HepG2 (cell line): ENCODE measurements at regions not wholly inside any gene's neighbourhood (a gene's known extent, or its start where the extent isn't known, plus 50 kb on each side); places are given as distances from the start of the nearest gene placed in this dataset.

Experiments used
- ATAC-seq: fragments of 200-7000 bp; cut with Tn5 transposase; 3 replicates; pipeline ENCODE4 v1.9.1; 2020; ENCODE audit warnings: mild to moderate bottlenecking, moderate library complexity
- BruUV-seq: library from RNA; stranded (reverse); fragments of 400-500 nt; replicated peaks from 2 replicates; lab custom pipeline; 2021; lab: Mats Ljungman, UMichigan
- CTCF ChIA-PET: fragments of 300-600 bp; formaldehyde crosslinking; extraction: SDS; loops from one replicate; lab custom pipeline; 2021; ENCODE audit warnings: low total read pairs, inconsistent platforms, low intra/inter-chr PET ratio; lab: Yijun Ruan, JAX
- POLR2A ChIA-PET: fragments of 350-600 bp; sonication (Branson Sonifier 250); formaldehyde crosslinking; loops from one replicate; lab custom pipeline; 2020; ENCODE audit warnings: antibody characterized with exemption, inconsistent platforms; lab: Yijun Ruan, JAX
- DNase-seq: peaks from one replicate; pipeline ENCODE4 v3.0.0-alpha.2; 2015; ENCODE audit warnings: low spot score
- FAIRE-seq: peaks from 3 replicates; lab custom pipeline; 2011; peaks lifted over from hg19 to GRCh38; lab: Jason Lieb, UNC
- H2AFZ ChIP-seq: one replicate; pipeline ENCODE4 v1.6.1; 2011; ENCODE audit warnings: low read length, inconsistent platforms
- H3K27ac ChIP-seq: fragments of 300-600 bp; 3 replicates; pipeline ENCODE4 v1.8.0; 2011; ENCODE audit warnings: mixed run types, mild to moderate bottlenecking, mixed read lengths, low read length, inconsistent platforms; ENCODE audit not compliant: insufficient read depth; ENCODE audit errors: extremely low read length
- H3K27me3 ChIP-seq, 2 experiments: fragments of 200-600 bp in 1 of 2; 2 replicates in 1 of 2; 3 replicates in 1 of 2; pipeline versions ENCODE4 v1.6.0 to v1.8.0; 2011; ENCODE audit warnings: low read length in 2 of 2, mild to moderate bottlenecking in 2 of 2, moderate library complexity in 2 of 2, inconsistent platforms in 1 of 2; ENCODE audit not compliant: insufficient read depth in 2 of 2, control insufficient read depth in 1 of 2
- H3K36me3 ChIP-seq, 2 experiments: fragments of 200-600 bp in 1 of 2; replicated peaks in 1 of 2; 2 replicates in 1 of 2; 3 replicates in 1 of 2; pipeline versions ENCODE4 v1.5.1 to v1.8.0; 2011; ENCODE audit warnings: low read length in 2 of 2, inconsistent platforms in 1 of 2; ENCODE audit not compliant: insufficient read depth in 2 of 2, control insufficient read depth in 1 of 2
- H3K4me1 ChIP-seq: 2 replicates; pipeline ENCODE4 v1.5.1; 2012; ENCODE audit warnings: low read length, inconsistent platforms; ENCODE audit not compliant: insufficient read depth
- H3K4me2 ChIP-seq: 2 replicates; pipeline ENCODE4 v1.6.0; 2011; ENCODE audit warnings: low read depth, low read length, inconsistent platforms
- H3K4me3 ChIP-seq, 3 experiments: fragments of 200-600 bp in 1 of 3; sonication (generic), shearing (Covaris generic) in 1 of 3; replicated peaks in 1 of 3; 2 replicates each; pipeline ENCODE4 v1.5.1; 2011 to 2016; ENCODE audit warnings: low read length in 3 of 3, inconsistent platforms in 2 of 3, low read depth in 2 of 3, mild to moderate bottlenecking in 2 of 3, control low read depth in 1 of 3, mixed read lengths in 1 of 3; ENCODE audit not compliant: insufficient read depth in 1 of 3
- H3K79me2 ChIP-seq: one replicate; pipeline ENCODE4 v1.6.1; 2011; ENCODE audit warnings: low read length, inconsistent platforms; ENCODE audit not compliant: insufficient read depth
- H3K9ac ChIP-seq: 2 replicates; pipeline ENCODE4 v1.6.0; 2011; ENCODE audit warnings: mild to moderate bottlenecking, low read depth, low read length, inconsistent platforms; ENCODE audit not compliant: insufficient read depth
- H3K9me3 ChIP-seq: 2 replicates; pipeline ENCODE4 v1.5.1; 2012; ENCODE audit warnings: mild to moderate bottlenecking, low read length
- H4K20me1 ChIP-seq: 2 replicates; pipeline ENCODE4 v1.6.0; 2011; ENCODE audit warnings: inconsistent platforms, mild to moderate bottlenecking, low read length, moderate library complexity; ENCODE audit not compliant: insufficient read depth
- ERF ChIP-seq: IDR thresholded peaks from 2 replicates; pipeline ENCODE4 v1.6.1; 2018; ENCODE audit warnings: missing biosample characterization, missing genetic modification reagents
- ZBTB3 ChIP-seq: sonication (generic); formaldehyde crosslinking; IDR thresholded peaks from 2 replicates; pipeline ENCODE4 v1.4.0; 2020; ENCODE audit warnings: low read depth, mild to moderate bottlenecking, moderate library complexity, missing genetic modification reagents, borderline replicate concordance
- ZNF501 ChIP-seq: sonication (generic); formaldehyde crosslinking; IDR thresholded peaks from 2 replicates; pipeline ENCODE4 v1.5.1; 2020; ENCODE audit warnings: mild to moderate bottlenecking, moderate library complexity, missing genetic modification reagents
- ZSCAN25 ChIP-seq: sonication (generic); formaldehyde crosslinking; IDR thresholded peaks from 2 replicates; pipeline ENCODE4 v1.8.0; 2022; ENCODE audit warnings: mild to moderate bottlenecking, missing genetic modification reagents
- WGBS: methylation state at CpG from one replicate; pipeline ENCODE4 v1.1.6; 2017; ENCODE audit warnings: low lambda C conversion rate; 5-methylcytosine and 5-hydroxymethylcytosine counted together
- in situ Hi-C: cut with HindIII; loops from 2 replicates; pipeline ENCODE4 v1.10.0; 2017; ENCODE audit warnings: low pct_unique_long_range_greater_than_20kb; ENCODE audit not compliant: extremely low pct_ligation_motif_present
- intact Hi-C: fragments of 100-400 bp; cut with micrococcal nuclease; formaldehyde crosslinking; loops from one replicate; pipeline ENCODE4 v1.10.0; 2022; ENCODE audit not compliant: unreplicated experiment
- TF ChIP-seq, protein P1 (sequence below): sonication (generic); formaldehyde crosslinking; IDR thresholded peaks from 2 replicates; pipeline ENCODE4 v1.5.1; 2020; ENCODE audit warnings: missing genetic modification reagents, mild to moderate bottlenecking, borderline replicate concordance
- TF ChIP-seq, protein P2 (sequence below): sonication (generic); formaldehyde crosslinking; IDR thresholded peaks from 2 replicates; pipeline ENCODE4 v1.4.0; 2020; ENCODE audit warnings: missing genetic modification reagents, borderline replicate concordance
- TF ChIP-seq, protein P3 (sequence below): sonication (generic); formaldehyde crosslinking; IDR thresholded peaks from 2 replicates; pipeline ENCODE4 v1.5.1; 2020; ENCODE audit warnings: missing genetic modification reagents, mild to moderate bottlenecking, borderline replicate concordance

DNA sequence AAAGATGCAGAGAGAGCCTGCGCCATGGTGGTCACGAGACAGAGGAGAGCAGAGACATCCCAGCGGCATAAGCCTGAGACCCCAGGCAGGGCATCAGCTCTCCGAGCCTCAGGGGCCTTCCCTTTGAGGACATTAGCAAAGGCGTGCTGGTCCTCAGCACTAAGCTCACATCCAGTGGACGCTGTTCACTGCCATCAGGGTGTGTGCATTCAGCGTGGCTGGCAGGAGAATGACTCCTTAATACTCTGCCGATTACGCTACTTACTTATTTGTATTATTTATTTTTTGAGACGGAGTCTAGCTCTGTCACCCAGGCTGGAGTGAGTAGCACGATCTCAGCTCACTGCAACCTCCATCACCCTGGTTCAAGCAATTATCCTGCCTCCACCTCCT is 290.2 kb downstream of the KLF6 start:
- Histone ChIP-seq H3K9me3 (no peaks in the 10 kb centered on the region), H3K4me2 (no peak overlapping the region), H3K27me3 (peaks cover 3 to 21% of the 10 kb centered on the region in 2 experiments; a peak in 3 of 5 replicates), H3K27ac (no peak overlapping the region), H3K9ac (no peak overlapping the region), H3K4me1 (no peaks in the 10 kb centered on the region), H3K36me3 (no peaks in the 10 kb centered on the region), H4K20me1 (no peaks in the 10 kb centered on the region), H3K79me2 (no peaks in the 10 kb centered on the region), H3K4me3 (no peak overlapping the region), H2AFZ (no peak overlapping the region)
- in situ Hi-C loops (no loop called here), intact Hi-C loops (no loop called here)
- no peak for FAIRE-seq
- no peak for DNase-seq
- no TSS peak for BruUV-seq
- ChIA-PET CTCF (no interaction called here), POLR2A (no interaction called here)
- TF ChIP-seq ZNF501 (no peak), ZSCAN25 (CRISPR knock-in tag) (no peak), ERF (CRISPR knock-in tag) (no peak), ZBTB3 (CRISPR knock-in tag) (no peak)
- TF ChIP-seq, protein P1, sequence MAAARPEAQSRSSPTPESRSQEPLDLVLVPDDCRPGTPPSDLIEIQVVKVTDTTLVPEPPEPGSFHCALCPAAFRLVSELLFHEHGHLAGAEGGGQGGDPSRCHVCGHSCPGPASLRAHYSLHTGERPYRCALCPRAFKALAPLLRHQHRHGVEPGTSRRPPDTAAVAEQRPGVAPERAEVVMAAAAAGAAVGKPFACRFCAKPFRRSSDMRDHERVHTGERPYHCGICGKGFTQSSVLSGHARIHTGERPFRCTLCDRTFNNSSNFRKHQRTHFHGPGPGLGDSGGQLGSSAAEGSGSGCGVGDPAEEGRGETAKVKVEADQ (CRISPR knock-in tag) = no peak
- TF ChIP-seq, protein P2, sequence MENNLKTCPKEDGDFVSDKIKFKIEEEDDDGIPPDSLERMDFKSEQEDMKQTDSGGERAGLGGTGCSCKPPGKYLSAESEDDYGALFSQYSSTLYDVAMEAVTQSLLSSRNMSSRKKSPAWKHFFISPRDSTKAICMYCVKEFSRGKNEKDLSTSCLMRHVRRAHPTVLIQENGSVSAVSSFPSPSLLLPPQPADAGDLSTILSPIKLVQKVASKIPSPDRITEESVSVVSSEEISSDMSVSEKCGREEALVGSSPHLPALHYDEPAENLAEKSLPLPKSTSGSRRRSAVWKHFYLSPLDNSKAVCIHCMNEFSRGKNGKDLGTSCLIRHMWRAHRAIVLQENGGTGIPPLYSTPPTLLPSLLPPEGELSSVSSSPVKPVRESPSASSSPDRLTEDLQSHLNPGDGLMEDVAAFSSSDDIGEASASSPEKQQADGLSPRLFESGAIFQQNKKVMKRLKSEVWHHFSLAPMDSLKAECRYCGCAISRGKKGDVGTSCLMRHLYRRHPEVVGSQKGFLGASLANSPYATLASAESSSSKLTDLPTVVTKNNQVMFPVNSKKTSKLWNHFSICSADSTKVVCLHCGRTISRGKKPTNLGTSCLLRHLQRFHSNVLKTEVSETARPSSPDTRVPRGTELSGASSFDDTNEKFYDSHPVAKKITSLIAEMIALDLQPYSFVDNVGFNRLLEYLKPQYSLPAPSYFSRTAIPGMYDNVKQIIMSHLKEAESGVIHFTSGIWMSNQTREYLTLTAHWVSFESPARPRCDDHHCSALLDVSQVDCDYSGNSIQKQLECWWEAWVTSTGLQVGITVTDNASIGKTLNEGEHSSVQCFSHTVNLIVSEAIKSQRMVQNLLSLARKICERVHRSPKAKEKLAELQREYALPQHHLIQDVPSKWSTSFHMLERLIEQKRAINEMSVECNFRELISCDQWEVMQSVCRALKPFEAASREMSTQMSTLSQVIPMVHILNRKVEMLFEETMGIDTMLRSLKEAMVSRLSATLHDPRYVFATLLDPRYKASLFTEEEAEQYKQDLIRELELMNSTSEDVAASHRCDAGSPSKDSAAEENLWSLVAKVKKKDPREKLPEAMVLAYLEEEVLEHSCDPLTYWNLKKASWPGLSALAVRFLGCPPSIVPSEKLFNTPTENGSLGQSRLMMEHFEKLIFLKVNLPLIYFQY = no peak
- TF ChIP-seq, protein P3, sequence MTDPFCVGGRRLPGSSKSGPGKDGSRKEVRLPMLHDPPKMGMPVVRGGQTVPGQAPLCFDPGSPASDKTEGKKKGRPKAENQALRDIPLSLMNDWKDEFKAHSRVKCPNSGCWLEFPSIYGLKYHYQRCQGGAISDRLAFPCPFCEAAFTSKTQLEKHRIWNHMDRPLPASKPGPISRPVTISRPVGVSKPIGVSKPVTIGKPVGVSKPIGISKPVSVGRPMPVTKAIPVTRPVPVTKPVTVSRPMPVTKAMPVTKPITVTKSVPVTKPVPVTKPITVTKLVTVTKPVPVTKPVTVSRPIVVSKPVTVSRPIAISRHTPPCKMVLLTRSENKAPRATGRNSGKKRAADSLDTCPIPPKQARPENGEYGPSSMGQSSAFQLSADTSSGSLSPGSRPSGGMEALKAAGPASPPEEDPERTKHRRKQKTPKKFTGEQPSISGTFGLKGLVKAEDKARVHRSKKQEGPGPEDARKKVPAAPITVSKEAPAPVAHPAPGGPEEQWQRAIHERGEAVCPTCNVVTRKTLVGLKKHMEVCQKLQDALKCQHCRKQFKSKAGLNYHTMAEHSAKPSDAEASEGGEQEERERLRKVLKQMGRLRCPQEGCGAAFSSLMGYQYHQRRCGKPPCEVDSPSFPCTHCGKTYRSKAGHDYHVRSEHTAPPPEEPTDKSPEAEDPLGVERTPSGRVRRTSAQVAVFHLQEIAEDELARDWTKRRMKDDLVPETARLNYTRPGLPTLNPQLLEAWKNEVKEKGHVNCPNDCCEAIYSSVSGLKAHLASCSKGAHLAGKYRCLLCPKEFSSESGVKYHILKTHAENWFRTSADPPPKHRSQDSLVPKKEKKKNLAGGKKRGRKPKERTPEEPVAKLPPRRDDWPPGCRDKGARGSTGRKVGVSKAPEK (CRISPR knock-in tag) = no peak
- WGBS = 43% methylated on average over 11 of the region's 11 CpGs
- ATAC-seq = no peak
